ENCODE measurements at regions not wholly inside any gene's neighbourhood (a gene's known extent, or its start where the extent isn't known, plus 50 kb on each side); places are given as distances from the start of the nearest gene placed in this dataset.

DNA sequence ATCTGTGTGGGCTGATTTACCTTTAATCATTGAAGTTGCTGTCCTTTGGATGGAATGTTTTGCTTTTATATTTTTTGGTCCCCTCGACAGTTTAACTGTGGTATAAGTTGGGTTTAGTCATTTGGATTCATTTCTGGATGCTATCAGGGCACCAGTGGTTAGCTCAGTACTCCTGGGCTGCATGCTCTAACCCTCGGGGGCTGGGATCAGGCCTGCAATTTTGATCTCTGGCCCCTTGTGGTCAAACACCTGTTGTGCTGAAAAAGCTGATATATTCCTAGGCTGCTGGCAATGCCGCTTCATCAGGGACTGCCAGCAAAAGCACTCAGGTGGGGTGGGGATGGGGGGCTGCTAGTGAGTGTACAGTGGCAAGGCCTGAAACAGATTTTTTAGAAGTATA, 440.4 kb upstream of the RIOK2 start:
- DNase-seq (ENCODE audit: insufficient read length, low spot score) (no peak), FAIRE-seq (no peak)
- TF ChIP-seq TAF1 (IDR thresholded peaks at IDR 0.05; ENCODE audit: low read depth, low read length) (no peak), POLR2A (IDR thresholded peaks at IDR 0.05; ENCODE audit: low read depth, low read length) (no peak), PAX5 (IDR thresholded peaks at IDR 0.05; ENCODE audit: insufficient read depth, low read length, severe bottlenecking) (no peak), POLR2AphosphoS5 (IDR thresholded peaks at IDR 0.05; ENCODE audit: low read depth, low read length) (no peak), POU2F2 (IDR thresholded peaks at IDR 0.05; ENCODE audit: low read depth, low read length) (no peak)

DNA sequence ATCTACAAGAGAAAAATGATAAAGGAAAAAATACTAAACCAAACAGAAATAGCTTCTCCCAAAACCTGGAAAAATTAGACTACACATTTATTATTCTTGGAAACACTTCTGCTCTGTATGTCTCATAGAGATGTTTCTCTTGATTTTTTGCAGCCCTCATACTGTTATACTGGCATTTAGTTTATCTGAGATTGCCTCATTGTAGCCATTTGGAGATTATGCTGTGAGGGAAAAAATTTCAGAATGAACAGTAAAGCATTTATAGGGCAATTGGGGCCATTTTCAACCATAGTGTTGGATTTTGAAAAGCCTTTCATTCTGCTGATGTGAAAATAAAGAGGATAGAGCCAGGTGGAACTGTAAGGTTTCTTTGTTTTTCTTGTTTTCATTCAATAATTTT, 441.8 kb upstream of the RIOK2 start:
- FAIRE-seq: no peak
- no peak for DNase-seq (ENCODE audit: insufficient read length, low spot score)
- TF ChIP-seq POLR2AphosphoS5 (IDR thresholded peaks at IDR 0.05; ENCODE audit: low read depth, low read length) (no peak), POU2F2 (IDR thresholded peaks at IDR 0.05; ENCODE audit: low read depth, low read length) (no peak), TAF1 (IDR thresholded peaks at IDR 0.05; ENCODE audit: low read depth, low read length) (no peak), SPI1 (IDR thresholded peaks at IDR 0.05; ENCODE audit: low read depth, low read length) (no peak), POLR2A (IDR thresholded peaks at IDR 0.05; ENCODE audit: low read depth, low read length) (no peak), PAX5 (IDR thresholded peaks at IDR 0.05; ENCODE audit: insufficient read depth, low read length, severe bottlenecking) (no peak)

DNA sequence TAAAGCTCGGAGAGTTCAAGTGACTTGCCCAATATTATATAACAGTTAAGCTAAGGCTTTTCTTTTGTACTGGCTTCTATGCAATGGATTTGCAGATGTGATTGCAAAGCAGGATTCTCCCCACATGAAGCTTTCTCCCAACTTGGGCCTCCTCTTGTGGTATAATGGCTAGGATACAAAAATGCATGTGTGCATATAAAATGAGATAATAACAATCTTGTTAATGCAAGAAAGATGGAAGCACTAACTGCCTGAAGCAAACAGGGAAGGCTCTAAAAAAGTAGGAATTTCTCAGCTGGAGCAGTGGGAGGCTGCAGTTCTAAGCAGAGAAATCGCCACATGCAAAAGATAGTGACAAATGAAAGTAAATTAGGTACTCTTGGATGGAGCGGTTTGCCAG, 444.2 kb upstream of the RIOK2 start:
- TF ChIP-seq POU2F2 (IDR thresholded peaks at IDR 0.05; ENCODE audit: low read depth, low read length) (no peak), PAX5 (IDR thresholded peaks at IDR 0.05; ENCODE audit: insufficient read depth, low read length, severe bottlenecking) (no peak), TAF1 (IDR thresholded peaks at IDR 0.05; ENCODE audit: low read depth, low read length) (no peak), POLR2A (IDR thresholded peaks at IDR 0.05; ENCODE audit: low read depth, low read length) (no peak), POLR2AphosphoS5 (IDR thresholded peaks at IDR 0.05; ENCODE audit: low read depth, low read length) (no peak), SPI1 (IDR thresholded peaks at IDR 0.05; ENCODE audit: low read depth, low read length) (no peak)
- DNase-seq (ENCODE audit: insufficient read length, low spot score): no peak
- no peak for FAIRE-seq

DNA sequence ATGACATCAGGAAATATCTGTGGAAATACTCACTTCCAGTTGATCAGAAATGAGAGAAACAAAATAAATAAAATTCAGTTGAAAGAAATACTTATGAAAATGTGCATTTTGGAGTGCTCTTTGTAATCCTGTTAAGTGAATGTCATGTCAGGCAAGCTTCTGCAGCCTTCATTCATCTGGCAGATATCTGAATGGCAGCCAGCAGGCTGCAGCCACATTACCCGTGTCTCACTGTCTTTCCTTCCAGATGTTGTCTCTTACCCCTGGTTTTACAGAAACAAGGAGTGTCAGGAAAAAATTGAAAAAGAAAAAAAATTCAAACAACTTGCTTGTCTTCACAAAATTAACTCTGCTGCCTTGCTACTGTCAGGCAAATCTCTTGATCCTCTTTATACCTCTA, 445.0 kb upstream of the RIOK2 start:
- no peak for TF ChIP-seq POU2F2 (IDR thresholded peaks at IDR 0.05; ENCODE audit: low read depth, low read length)
- no peak for TF ChIP-seq SPI1 (IDR thresholded peaks at IDR 0.05; ENCODE audit: low read depth, low read length)
- DNase-seq (ENCODE audit: insufficient read length, low spot score): no peak
- FAIRE-seq: no peak

DNA sequence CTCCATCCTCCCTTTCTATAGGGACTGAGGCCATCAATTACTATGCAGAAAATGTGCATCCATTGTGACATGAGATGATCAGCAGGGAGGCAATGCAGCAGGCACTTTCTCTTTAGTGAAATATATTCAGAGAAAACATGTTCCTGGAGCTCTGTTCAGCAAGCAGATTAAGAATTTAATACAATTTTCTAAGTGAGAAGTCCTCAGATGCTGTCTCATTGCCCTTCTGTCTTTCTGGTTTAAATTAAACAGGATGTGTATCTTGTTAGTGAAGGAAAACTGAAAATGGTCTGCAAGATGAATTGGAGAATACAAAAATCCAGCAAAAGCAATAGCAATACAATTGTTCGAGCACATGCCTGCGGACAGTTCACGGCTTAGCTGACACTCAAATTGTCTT, 445.8 kb upstream of the RIOK2 start:
- DNase-seq (ENCODE audit: insufficient read length, low spot score) (no peak), FAIRE-seq (no peak)
- TF ChIP-seq PAX5 (IDR thresholded peaks at IDR 0.05; ENCODE audit: insufficient read depth, low read length, severe bottlenecking): no peak
- TF ChIP-seq POU2F2 (IDR thresholded peaks at IDR 0.05; ENCODE audit: low read depth, low read length): no peak
- TF ChIP-seq POLR2AphosphoS5 (IDR thresholded peaks at IDR 0.05; ENCODE audit: low read depth, low read length): no peak
- no peak for TF ChIP-seq SPI1 (IDR thresholded peaks at IDR 0.05; ENCODE audit: low read depth, low read length)
- TF ChIP-seq POLR2A (IDR thresholded peaks at IDR 0.05; ENCODE audit: low read depth, low read length): no peak
- TF ChIP-seq TAF1 (IDR thresholded peaks at IDR 0.05; ENCODE audit: low read depth, low read length): no peak

DNA sequence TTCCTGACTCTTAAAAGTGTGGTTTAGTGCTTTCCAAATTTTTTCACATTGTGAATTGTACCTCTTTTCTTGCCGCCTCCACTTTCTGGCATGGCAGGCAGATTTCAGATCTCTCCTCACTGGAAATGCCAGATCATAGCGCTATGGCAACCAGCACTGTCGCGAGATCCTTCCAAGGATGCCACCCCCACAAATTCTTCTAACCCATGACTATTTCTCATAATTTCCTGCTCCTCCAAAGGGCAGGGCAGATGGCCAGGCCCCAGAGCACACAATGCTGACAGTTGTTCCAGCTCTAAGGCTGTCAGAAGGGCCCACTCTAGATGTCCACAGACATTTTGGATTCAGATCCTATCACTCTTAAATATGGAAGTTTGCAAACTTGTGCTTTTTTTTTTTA, 446.2 kb upstream of the RIOK2 start:
- FAIRE-seq: no peak
- TF ChIP-seq POLR2AphosphoS5 (IDR thresholded peaks at IDR 0.05; ENCODE audit: low read depth, low read length): no peak
- no peak for TF ChIP-seq SPI1 (IDR thresholded peaks at IDR 0.05; ENCODE audit: low read depth, low read length)
- TF ChIP-seq PAX5 (IDR thresholded peaks at IDR 0.05; ENCODE audit: insufficient read depth, low read length, severe bottlenecking): no peak
- no peak for TF ChIP-seq TAF1 (IDR thresholded peaks at IDR 0.05; ENCODE audit: low read depth, low read length)
- no peak for TF ChIP-seq POU2F2 (IDR thresholded peaks at IDR 0.05; ENCODE audit: low read depth, low read length)
- no peak for TF ChIP-seq POLR2A (IDR thresholded peaks at IDR 0.05; ENCODE audit: low read depth, low read length)
- no peak for DNase-seq (ENCODE audit: insufficient read length, low spot score)

DNA sequence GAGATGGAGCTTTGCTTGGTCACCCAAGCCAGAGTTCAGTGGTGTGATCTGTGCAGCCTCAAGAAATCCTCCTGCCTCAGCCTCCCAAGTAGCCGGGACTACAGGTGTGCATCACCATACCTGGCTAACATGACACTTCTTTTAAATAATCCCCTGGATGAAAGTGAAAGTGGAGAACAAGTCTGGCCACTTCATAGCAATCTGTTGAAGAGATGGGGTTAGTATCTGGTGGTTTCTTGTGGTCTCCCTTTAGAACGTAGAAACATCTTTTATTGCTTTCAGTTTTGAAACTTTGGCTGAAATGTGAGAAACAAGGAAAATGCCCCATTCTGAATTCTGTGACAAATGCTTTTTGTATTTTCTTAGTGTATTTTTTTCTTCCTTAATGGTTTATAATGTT, 452.5 kb upstream of the RIOK2 start:
- TF ChIP-seq TAF1 (IDR thresholded peaks at IDR 0.05; ENCODE audit: low read depth, low read length): no peak
- no peak for TF ChIP-seq POLR2A (IDR thresholded peaks at IDR 0.05; ENCODE audit: low read depth, low read length)
- no peak for TF ChIP-seq POLR2AphosphoS5 (IDR thresholded peaks at IDR 0.05; ENCODE audit: low read depth, low read length)
- no peak for TF ChIP-seq SPI1 (IDR thresholded peaks at IDR 0.05; ENCODE audit: low read depth, low read length)
- no peak for TF ChIP-seq POU2F2 (IDR thresholded peaks at IDR 0.05; ENCODE audit: low read depth, low read length)
- TF ChIP-seq PAX5 (IDR thresholded peaks at IDR 0.05; ENCODE audit: insufficient read depth, low read length, severe bottlenecking): no peak

DNA sequence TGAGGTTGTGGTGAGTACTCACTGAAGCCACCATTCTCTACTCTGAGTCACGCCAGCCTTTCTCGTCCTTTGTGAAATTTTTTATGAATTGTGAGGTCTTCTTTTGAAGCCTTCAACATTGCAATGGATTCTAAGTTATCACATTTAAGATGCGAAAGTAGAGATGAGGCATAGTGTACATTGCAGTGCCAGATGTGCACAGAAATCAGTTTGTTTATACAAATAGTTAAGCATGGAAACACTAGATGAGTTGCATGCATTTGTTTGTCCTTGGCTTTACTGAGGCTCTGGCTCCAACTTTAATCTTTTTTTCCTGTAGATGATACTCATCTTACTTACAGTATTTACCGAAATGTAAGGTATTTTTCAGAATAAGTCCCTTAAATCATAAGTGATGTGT, 453.7 kb upstream of the RIOK2 start:
- TF ChIP-seq POU2F2 (IDR thresholded peaks at IDR 0.05; ENCODE audit: low read depth, low read length) (no peak), TAF1 (IDR thresholded peaks at IDR 0.05; ENCODE audit: low read depth, low read length) (no peak), POLR2AphosphoS5 (IDR thresholded peaks at IDR 0.05; ENCODE audit: low read depth, low read length) (no peak), POLR2A (IDR thresholded peaks at IDR 0.05; ENCODE audit: low read depth, low read length) (no peak)
- FAIRE-seq (no peak), DNase-seq (ENCODE audit: insufficient read length, low spot score) (no peak)

More for the DNA sequence above, 452.5 kb upstream of the RIOK2 start:
- DNase-seq (ENCODE audit: insufficient read length, low spot score) (no peak), FAIRE-seq (peak; percentile 56)

DNA sequence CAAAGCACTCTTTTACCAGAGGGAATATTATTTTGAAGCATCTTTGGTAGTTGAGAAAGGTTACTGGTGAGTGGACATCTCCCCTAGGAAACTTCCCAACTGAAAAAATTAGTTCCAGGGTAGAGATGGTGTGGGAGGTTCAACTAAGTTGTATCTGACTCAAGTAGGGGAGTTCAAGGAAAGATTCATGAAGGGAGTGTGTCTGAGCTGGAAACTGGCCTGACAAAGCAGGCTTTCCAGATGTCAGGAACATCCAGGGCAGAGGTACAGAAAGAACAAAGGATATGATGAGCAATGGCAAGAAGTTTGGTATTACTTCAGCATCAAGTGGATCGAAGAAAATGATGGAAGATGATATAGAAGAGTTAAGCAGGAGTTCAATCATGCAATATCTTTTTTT, 458.0 kb upstream of the RIOK2 start:
- DNase-seq (ENCODE audit: insufficient read length, low spot score) (no peak), FAIRE-seq (no peak)
- TF ChIP-seq TAF1 (IDR thresholded peaks at IDR 0.05; ENCODE audit: low read depth, low read length): no peak

DNA sequence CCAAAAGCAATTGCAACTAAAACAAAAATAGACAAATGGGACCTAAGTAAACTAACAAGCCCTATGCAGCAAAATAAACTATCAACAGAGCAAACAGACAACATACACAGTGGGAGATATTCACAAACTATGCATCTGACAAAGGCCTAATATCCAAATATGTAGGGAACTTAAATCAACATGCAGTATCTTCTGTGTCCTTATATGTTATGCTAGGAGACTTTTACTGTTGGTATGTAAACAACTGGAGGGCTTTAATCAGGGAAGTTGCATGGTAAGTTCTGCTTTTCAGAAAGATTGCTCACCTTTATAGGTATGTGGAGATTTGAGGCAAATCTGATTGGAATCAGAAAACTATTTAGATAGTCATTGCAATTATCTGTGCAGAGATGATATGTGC, 461.2 kb upstream of the RIOK2 start:
- DNase-seq (ENCODE audit: insufficient read length, low spot score) (no peak), FAIRE-seq (no peak)
- no peak for TF ChIP-seq SPI1 (IDR thresholded peaks at IDR 0.05; ENCODE audit: low read depth, low read length)
- no peak for TF ChIP-seq POU2F2 (IDR thresholded peaks at IDR 0.05; ENCODE audit: low read depth, low read length)

DNA sequence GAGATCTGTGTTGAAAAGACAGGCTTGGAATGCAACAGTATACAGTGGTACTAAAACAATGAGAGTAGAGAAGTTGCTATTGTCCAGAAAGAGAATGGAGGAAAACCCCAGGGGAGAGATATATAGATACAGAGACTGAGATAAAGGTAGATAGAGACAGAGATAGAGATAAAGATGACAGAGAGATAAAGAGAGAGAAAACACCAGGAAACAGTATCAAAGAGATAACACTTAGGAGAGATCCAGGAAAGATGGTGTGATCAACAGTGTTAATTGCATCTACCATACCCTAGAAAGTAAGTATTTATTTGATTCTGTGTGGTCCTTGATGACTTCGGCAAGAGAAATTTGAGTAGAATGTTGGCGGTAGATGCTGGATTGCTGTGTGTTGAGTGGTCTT, 461.8 kb upstream of the RIOK2 start:
- DNase-seq (ENCODE audit: insufficient read length, low spot score) (no peak), FAIRE-seq (no peak)
- TF ChIP-seq SPI1 (IDR thresholded peaks at IDR 0.05; ENCODE audit: low read depth, low read length) (no peak), POLR2A (IDR thresholded peaks at IDR 0.05; ENCODE audit: low read depth, low read length) (no peak), POLR2AphosphoS5 (IDR thresholded peaks at IDR 0.05; ENCODE audit: low read depth, low read length) (no peak), POU2F2 (IDR thresholded peaks at IDR 0.05; ENCODE audit: low read depth, low read length) (no peak), PAX5 (IDR thresholded peaks at IDR 0.05; ENCODE audit: insufficient read depth, low read length, severe bottlenecking) (no peak), TAF1 (IDR thresholded peaks at IDR 0.05; ENCODE audit: low read depth, low read length) (no peak)
